HG02870 (cell line): ENCODE measurements at regions not wholly inside any gene's neighbourhood (a gene's known extent, or its start where the extent isn't known, plus 50 kb on each side); places are given as distances from the start of the nearest gene placed in this dataset.
"Not testable (repeated sequence)": the region's sequence is repeated elsewhere in the genome, so short reads cannot be mapped to it uniquely, and the experiment has no call there.

Source experiments
- ATAC-seq: cut with Tn5 transposase; IDR thresholded peaks from one replicate; pipeline ENCODE4 v1.9.1; 2021; ENCODE audit warnings: mild to moderate bottlenecking, moderate library complexity; ENCODE audit not compliant: unreplicated experiment

- ATAC-seq = no peak
Measured at GRCh38 chr14:40058901-40059897, 627.0 kb upstream of the FBXO33 start.

GRCh38 chr14:40053416-40053815 is 621.2 kb upstream of the FBXO33 start:
- ATAC-seq = no peak

GRCh38 chr14:40028991-40029390 is 596.8 kb upstream of the FBXO33 start:
- no peak for ATAC-seq

- ATAC-seq = no peak
Measured at GRCh38 chr14:40025101-40025500, 592.9 kb upstream of the FBXO33 start.

- ATAC-seq = no peak
Measured at GRCh38 chr14:40010961-40011360, 578.7 kb upstream of the FBXO33 start.

- no peak for ATAC-seq
Measured at GRCh38 chr14:40009771-40010170, 577.5 kb upstream of the FBXO33 start.

GRCh38 chr14:40008345-40008744 is 576.1 kb upstream of the FBXO33 start:
- ATAC-seq = not testable (repeated sequence)

- no peak for ATAC-seq
Measured at GRCh38 chr14:40004871-40005500, 572.8 kb upstream of the FBXO33 start.

- no peak for ATAC-seq
Measured at GRCh38 chr14:40003773-40004172, 571.5 kb upstream of the FBXO33 start.

- no peak for ATAC-seq
Measured at GRCh38 chr14:39998854-39999253, 566.6 kb upstream of the FBXO33 start.

GRCh38 chr14:39998114-39998513 is 565.9 kb upstream of the FBXO33 start:
- no peak for ATAC-seq

- ATAC-seq = no peak
Measured at GRCh38 chr14:39991041-39991440, 558.8 kb upstream of the FBXO33 start.

- no peak for ATAC-seq
Measured at GRCh38 chr14:39988939-39989338, 556.7 kb upstream of the FBXO33 start.

GRCh38 chr14:39984323-39984722 is 552.1 kb upstream of the FBXO33 start:
- no peak for ATAC-seq

GRCh38 chr14:39977198-39977597 is 545.0 kb upstream of the FBXO33 start:
- no peak for ATAC-seq

GRCh38 chr14:39974036-39974435 is 541.8 kb upstream of the FBXO33 start:
- peak; percentile 94 for ATAC-seq

- no peak for ATAC-seq
Measured at GRCh38 chr14:39972704-39973103, 540.5 kb upstream of the FBXO33 start.

- no peak for ATAC-seq
Measured at GRCh38 chr14:39967885-39968284, 535.7 kb upstream of the FBXO33 start.

GRCh38 chr14:39957987-39958386 is 525.8 kb upstream of the FBXO33 start:
- ATAC-seq = no peak

- no peak for ATAC-seq
Measured at GRCh38 chr14:39957290-39957689, 525.1 kb upstream of the FBXO33 start.

GRCh38 chr14:39956372-39956771 is 524.1 kb upstream of the FBXO33 start:
- ATAC-seq = no peak

GRCh38 chr14:39948235-39948634 is 516.0 kb upstream of the FBXO33 start:
- ATAC-seq = no peak
